Naive B cell (primary cell): ENCODE measurements at regions not wholly inside any gene's neighbourhood (a gene's known extent, or its start where the extent isn't known, plus 50 kb on each side); places are given as distances from the start of the nearest gene placed in this dataset.
A peak's percentile ranks its signal among the peaks of the same experiment; 100 is the strongest.

Experiments
- ATAC-seq, 2 donors: fragments of 150-1000 bp; cut with Tn5 transposase; 2 replicates each; pipeline ENCODE4 v1.10.0; 2021; ENCODE audit warnings: low read depth in 2 of 2, mild to moderate bottlenecking in 2 of 2, moderate library complexity in 2 of 2
- DNase-seq: peaks from one replicate; pipeline ENCODE4 v3.0.0; 2022
- H3K27ac Mint-ChIP-seq, 6 donors: one replicate each; pipeline ENCODE4 v1.8.0; 2020 to 2022; ENCODE audit warnings: mild to moderate bottlenecking in 6 of 6, mixed read lengths in 6 of 6, moderate library complexity in 5 of 6, inconsistent platforms in 2 of 6
- H3K27me3 Mint-ChIP-seq, 3 donors: one replicate each; pipeline ENCODE4 v1.8.0; 2021 to 2022; ENCODE audit warnings: mixed read lengths in 3 of 3, mild to moderate bottlenecking in 1 of 3
- H3K36me3 Mint-ChIP-seq, 2 donors: one replicate each; pipeline ENCODE4 v1.8.0; 2020 to 2022; ENCODE audit warnings: mixed read lengths in 2 of 2, inconsistent platforms in 1 of 2, mild to moderate bottlenecking in 1 of 2
- H3K4me1 Mint-ChIP-seq, 3 donors: one replicate each; pipeline ENCODE4 v1.8.0; 2020 to 2022; ENCODE audit warnings: mixed read lengths in 3 of 3, inconsistent platforms in 1 of 3, mild to moderate bottlenecking in 1 of 3, moderate library complexity in 1 of 3
- H3K4me3 Mint-ChIP-seq, 8 donors: one replicate each; pipeline ENCODE4 v1.8.0; 2020 to 2022; ENCODE audit warnings: mild to moderate bottlenecking in 8 of 8, mixed read lengths in 8 of 8, moderate library complexity in 8 of 8, inconsistent platforms in 2 of 8
- H3K9me3 Mint-ChIP-seq, 7 donors: one replicate each; pipeline ENCODE4 v1.8.0; 2020 to 2022; ENCODE audit warnings: mixed read lengths in 7 of 7, mild to moderate bottlenecking in 5 of 7, inconsistent platforms in 2 of 7, moderate library complexity in 1 of 7

DNA sequence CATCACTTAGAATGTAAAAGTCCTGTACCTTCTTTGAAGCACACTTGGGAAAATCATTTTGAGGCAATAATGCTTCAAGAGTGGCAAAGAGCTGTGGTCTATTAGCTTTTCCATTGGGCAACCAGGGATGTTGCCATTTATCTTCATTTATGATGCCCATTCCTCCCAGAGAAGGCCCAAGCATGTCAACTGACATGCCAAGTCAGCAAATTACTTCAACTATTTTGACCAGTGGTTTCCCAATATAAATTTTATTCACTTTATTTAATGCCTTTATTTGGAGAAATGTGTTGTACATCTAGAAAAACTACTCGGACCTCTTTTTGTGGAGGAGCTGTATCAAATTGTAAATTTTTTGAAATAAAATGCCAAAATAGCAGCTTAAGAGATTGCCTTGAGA lies 164.1 kb upstream of the PCSK2 start:
- Mint-ChIP-seq H3K27me3 (peaks cover 0 to 4% (median 0%) of the 10 kb centered on the region in 3 donors), H3K4me3 (no peak overlapping the region)
- no peak for DNase-seq

DNA sequence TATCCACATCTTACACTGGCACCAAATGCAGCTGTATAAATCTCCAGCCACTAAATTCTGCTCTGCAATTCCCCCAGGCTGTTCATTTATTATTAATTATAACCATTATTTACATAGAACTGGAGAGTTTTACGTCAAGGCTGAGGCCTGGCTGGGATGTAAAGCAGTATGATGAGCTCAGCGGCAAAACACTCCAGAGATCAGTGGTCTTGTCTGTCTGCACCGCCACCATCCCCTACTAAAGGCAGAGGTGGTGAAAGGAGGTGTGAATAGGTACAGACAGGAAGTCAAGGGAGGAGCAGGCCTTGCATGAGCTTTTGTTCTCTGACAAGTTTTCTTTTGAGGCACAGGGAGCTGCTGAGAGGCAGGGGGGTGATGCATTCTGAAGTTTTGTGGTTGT lies 159.9 kb upstream of the PCSK2 start:
- H3K4me1 Mint-ChIP-seq: no peaks in the 10 kb centered on the region

More for the DNA sequence above, 164.1 kb upstream of the PCSK2 start:
- no peaks in the 10 kb centered on the region for H3K4me1 Mint-ChIP-seq
- ATAC-seq: no peak
- H3K27ac Mint-ChIP-seq: no peak overlapping the region
- H3K9me3 Mint-ChIP-seq: peaks cover 3 to 10% (median 5%) of the 10 kb centered on the region in 7 donors
- no peaks in the 10 kb centered on the region for H3K36me3 Mint-ChIP-seq

DNA sequence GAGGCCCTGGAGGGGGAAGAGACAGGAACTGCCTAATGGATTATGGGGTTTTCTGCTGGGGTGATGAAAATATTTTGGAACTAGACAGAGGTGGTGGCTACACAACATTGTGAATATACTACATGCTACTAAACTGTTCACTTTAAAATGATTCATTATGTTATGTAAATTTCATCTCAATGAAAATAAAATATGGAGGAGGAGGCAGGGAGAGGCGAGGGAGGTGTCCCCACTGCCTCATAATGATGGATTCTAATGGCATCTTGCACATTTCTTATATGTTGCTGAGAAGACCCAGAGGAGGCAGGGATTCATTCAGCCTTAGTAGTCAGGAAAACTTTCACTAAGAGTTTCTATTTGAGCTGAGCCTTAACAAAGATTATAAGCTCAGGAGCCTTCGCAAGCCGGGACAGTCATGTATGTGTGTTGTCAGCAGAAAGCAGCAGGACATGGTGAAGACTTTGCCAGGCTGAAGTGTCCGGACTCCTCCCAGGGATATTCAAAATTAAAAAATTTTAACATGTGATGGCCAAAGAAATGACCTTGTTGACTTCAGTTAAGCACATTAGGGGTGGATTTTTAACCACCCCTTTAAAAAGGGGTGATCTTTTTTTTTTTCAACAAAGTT lies 158.6 kb upstream of the PCSK2 start:
- Mint-ChIP-seq H3K27me3 (no peaks in the 10 kb centered on the region), H3K4me1 (no peaks in the 10 kb centered on the region), H3K27ac (no peak overlapping the region), H3K36me3 (no peaks in the 10 kb centered on the region), H3K9me3 (peaks cover 1 to 14% (median 9%) of the 10 kb centered on the region in 7 donors), H3K4me3 (no peak overlapping the region)
- ATAC-seq: no peak
- DNase-seq: no peak

More for the DNA sequence above, 159.9 kb upstream of the PCSK2 start:
- Mint-ChIP-seq H3K9me3 (peaks cover 0 to 11% (median 7%) of the 10 kb centered on the region in 7 donors), H3K27ac (no peak overlapping the region), H3K27me3 (no peaks in the 10 kb centered on the region), H3K36me3 (no peaks in the 10 kb centered on the region), H3K4me3 (no peak overlapping the region)
- ATAC-seq (no peak), DNase-seq (no peak)

DNA sequence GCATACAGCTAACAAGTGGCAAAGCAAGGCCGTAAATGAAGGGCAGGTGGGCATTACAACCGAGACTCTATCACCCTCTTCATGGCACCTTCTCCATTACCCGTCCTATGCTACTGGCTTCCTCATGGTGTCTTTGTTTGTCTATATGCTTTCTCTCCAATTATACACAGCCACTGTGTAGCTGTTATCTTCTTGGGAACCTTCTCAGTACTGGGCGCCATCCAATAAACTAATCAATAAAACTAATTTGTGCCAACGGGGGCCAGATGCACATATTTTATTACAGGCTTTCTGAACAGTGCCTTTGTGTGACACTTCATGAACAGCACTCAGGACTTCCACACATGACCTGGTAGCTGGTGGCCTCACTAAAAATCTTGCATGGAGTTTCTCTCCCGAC lies 149.8 kb upstream of the PCSK2 start:
- ATAC-seq: no peak
- Mint-ChIP-seq H3K36me3 (no peaks in the 10 kb centered on the region), H3K4me3 (no peak overlapping the region), H3K4me1 (no peaks in the 10 kb centered on the region), H3K9me3 (peaks cover 2 to 11% (median 8%) of the 10 kb centered on the region in 7 donors), H3K27me3 (no peaks in the 10 kb centered on the region), H3K27ac (no peak overlapping the region)
- DNase-seq: no peak

DNA sequence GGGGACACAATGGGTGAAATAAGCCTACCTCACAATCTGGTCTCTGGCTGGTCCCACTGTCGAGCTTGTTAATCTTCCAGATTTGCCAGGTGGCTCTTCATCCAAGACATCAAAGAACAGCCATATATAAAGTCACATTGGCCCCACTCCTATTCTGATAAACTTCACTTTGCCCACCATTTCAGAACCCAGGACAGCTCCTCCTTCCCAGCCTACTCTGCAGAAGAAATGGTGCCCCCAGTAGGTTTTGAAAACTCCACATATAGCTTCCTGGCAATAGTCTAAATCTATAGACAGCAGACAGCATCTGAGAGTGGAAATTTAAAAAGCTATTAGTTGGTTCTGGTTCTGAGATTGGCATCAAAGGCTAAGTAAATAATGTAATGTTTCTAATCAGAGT lies 143.1 kb upstream of the PCSK2 start:
- no peaks in the 10 kb centered on the region for H3K36me3 Mint-ChIP-seq
- H3K4me1 Mint-ChIP-seq: no peaks in the 10 kb centered on the region
- peak overlapping the region in 1 of 6 donors; percentile 3 for H3K27ac Mint-ChIP-seq
- H3K9me3 Mint-ChIP-seq: peaks cover 0 to 25% (median 9%) of the 10 kb centered on the region in 7 donors
- no peaks in the 10 kb centered on the region for H3K27me3 Mint-ChIP-seq
- no peak overlapping the region for H3K4me3 Mint-ChIP-seq
- no peak for DNase-seq
- no peak for ATAC-seq

DNA sequence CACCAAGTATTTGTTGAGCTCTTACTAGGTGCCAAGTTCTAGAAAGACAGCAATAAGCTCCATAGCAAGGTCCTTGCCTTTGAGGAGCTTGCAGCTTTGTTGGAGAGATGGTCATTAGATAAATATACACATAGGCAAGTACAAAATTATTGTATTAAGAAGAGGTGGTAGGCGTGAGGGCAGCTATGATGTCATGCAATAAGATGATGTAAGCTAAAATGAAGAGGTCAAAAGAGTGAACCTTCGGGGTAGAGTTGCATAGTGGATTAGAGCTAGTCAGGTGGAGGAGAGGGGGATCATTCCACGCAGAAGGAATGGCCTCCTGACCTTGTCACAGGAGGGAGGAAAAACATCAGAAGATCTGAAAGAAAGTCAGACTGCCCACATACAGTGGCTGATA lies 141.9 kb upstream of the PCSK2 start:
- DNase-seq (no peak), ATAC-seq (no peak)
- H3K36me3 Mint-ChIP-seq: no peaks in the 10 kb centered on the region
- no peaks in the 10 kb centered on the region for H3K4me1 Mint-ChIP-seq
- no peaks in the 10 kb centered on the region for H3K27me3 Mint-ChIP-seq
- no peak overlapping the region for H3K4me3 Mint-ChIP-seq
- H3K27ac Mint-ChIP-seq: no peak overlapping the region
- peaks cover 0 to 25% (median 9%) of the 10 kb centered on the region in 7 donors for H3K9me3 Mint-ChIP-seq

DNA sequence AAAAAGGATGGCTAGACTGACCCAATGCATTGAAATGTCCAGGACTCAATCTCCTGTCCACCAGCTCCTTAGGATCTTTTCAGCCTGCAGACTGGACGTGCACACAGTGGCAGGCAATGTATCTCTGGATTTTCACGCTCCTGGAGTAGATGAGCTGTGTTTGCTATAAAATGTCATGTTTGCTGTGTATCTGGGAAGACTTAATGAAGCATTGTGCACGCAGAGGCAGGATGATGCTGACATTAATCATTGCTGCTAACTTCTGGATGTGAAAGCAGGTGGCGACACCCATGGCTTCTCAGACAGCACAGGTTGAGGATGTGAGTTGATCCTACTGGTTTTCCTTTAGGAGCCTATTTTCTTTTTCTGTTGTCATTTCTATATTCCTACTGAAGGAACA lies 133.1 kb upstream of the PCSK2 start:
- Mint-ChIP-seq H3K4me1 (no peaks in the 10 kb centered on the region), H3K4me3 (no peak overlapping the region), H3K27me3 (peaks cover 0 to 4% (median 0%) of the 10 kb centered on the region in 3 donors), H3K9me3 (peaks cover 0 to 9% (median 2%) of the 10 kb centered on the region in 7 donors), H3K36me3 (no peaks in the 10 kb centered on the region), H3K27ac (no peak overlapping the region)
- DNase-seq: no peak
- no peak for ATAC-seq

DNA sequence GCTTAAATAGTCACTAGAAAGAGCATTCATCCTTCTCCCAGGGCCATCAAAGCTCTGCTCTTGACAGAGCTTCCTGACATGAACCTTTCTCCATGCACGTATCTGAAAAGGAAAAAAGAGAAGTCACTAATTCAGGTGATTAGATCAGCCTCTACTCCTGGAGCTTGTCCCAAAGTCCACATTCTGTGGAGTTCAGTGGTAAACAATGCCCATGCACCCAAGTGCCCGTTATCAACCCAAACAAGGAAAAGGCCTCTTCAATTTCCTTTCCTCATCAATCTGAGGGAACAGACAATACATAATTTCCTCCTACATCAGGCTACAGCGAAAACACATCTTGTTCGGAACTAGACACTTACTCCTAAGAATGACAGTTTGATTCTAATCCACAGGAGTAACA lies 129.2 kb upstream of the PCSK2 start:
- H3K36me3 Mint-ChIP-seq: no peaks in the 10 kb centered on the region
- DNase-seq (no peak), ATAC-seq (no peak)
- no peaks in the 10 kb centered on the region for H3K4me1 Mint-ChIP-seq
- H3K4me3 Mint-ChIP-seq: no peak overlapping the region
- peak overlapping the region in 1 of 6 donors; percentile 44 for H3K27ac Mint-ChIP-seq
- H3K27me3 Mint-ChIP-seq: peaks cover 0 to 4% (median 0%) of the 10 kb centered on the region in 3 donors
- H3K9me3 Mint-ChIP-seq: peaks cover 0 to 10% (median 2%) of the 10 kb centered on the region in 7 donors

DNA sequence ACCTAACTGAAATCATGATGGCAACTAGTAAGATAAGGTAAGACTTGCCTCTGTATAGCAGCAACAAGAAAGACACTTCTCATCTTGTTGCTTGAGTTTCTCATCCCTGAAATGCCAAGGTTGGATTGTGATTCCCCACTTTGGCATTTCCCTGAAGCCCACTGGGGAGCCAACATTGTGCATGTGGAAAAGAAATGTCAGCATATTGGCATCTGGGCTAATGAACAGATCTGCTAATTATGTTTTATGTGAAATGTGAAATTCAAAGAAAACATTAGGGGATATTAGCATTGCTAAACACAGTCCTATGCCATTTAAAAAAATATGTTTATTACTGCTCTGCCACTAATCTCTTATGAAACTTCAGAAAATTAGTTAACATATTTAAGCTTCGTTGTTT lies 126.3 kb upstream of the PCSK2 start:
- DNase-seq (no peak), ATAC-seq (no peak)
- H3K27ac Mint-ChIP-seq: no peak overlapping the region
- H3K36me3 Mint-ChIP-seq: no peaks in the 10 kb centered on the region
- H3K4me1 Mint-ChIP-seq: no peaks in the 10 kb centered on the region
- no peak overlapping the region for H3K4me3 Mint-ChIP-seq
- H3K9me3 Mint-ChIP-seq: peaks cover 0 to 10% (median 2%) of the 10 kb centered on the region in 7 donors
- peaks cover 0 to 4% (median 0%) of the 10 kb centered on the region in 3 donors for H3K27me3 Mint-ChIP-seq

DNA sequence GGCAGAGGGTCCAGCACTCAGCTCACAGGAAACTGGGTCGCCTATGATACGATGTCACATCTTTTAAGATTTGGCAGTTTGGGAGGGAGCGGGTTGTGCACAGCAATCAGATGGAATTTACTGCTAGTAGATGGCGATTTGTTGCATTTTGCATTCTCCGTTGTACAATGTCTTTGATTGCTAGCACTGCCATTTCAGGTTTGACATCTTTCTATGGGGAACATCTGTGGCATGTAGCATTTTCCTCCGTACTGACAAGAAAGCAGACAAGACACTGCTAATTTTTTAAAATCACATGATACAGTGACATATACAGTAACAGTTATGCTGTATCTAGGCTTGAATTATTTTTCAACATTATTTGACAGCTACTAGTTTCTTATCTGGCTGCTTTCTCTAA lies 119.7 kb upstream of the PCSK2 start:
- Mint-ChIP-seq H3K4me1 (no peaks in the 10 kb centered on the region), H3K36me3 (no peaks in the 10 kb centered on the region), H3K27ac (no peak overlapping the region), H3K4me3 (no peak overlapping the region), H3K9me3 (peaks cover 0 to 9% (median 3%) of the 10 kb centered on the region in 7 donors), H3K27me3 (no peaks in the 10 kb centered on the region)
- no peak for ATAC-seq
- no peak for DNase-seq

DNA sequence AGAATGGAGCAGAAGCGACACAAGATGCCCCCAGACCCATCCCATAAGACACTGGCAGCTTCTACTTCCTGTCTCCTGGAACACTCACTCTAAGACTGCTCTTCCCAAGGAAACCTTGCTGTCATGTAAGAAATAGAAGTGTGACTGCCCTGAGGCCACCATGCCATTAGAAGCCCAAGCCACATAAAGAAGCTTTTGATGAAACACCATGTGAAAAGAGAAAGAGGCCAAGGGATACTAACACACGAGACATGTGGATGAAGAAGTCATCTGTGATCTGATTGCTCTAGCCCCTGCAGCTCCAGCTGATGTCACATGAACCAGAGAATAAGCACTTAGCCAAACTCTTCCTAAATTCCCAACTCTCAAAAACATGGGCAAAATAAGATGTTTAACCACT lies 117.9 kb upstream of the PCSK2 start:
- no peaks in the 10 kb centered on the region for H3K27me3 Mint-ChIP-seq
- ATAC-seq (no peak), DNase-seq (no peak)
- H3K36me3 Mint-ChIP-seq: no peaks in the 10 kb centered on the region
- H3K4me3 Mint-ChIP-seq: no peak overlapping the region
- H3K4me1 Mint-ChIP-seq: no peaks in the 10 kb centered on the region
- H3K27ac Mint-ChIP-seq: no peak overlapping the region
- H3K9me3 Mint-ChIP-seq: peaks cover 0 to 9% (median 3%) of the 10 kb centered on the region in 7 donors

DNA sequence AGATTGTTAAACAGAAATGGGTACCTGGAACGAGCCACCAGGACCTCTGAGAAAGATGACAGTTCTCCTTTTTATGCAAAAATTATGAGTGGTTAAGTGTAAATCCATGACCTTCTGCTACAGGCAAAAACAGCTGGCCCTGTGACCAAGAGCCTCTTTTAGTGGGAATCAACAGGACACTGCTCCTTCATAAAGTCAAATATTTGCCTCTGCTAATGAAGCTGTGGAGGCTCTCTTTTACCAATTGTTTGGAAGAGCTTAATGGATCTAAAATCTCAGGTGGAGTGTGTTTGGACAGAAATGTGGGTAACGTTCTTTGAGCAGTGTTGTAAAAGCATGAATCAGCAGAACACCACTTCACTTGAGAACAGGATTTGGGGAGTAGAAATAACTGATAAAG lies 117.5 kb upstream of the PCSK2 start:
- H3K27me3 Mint-ChIP-seq: no peaks in the 10 kb centered on the region
- no peaks in the 10 kb centered on the region for H3K36me3 Mint-ChIP-seq
- ATAC-seq (no peak), DNase-seq (no peak)
- no peak overlapping the region for H3K27ac Mint-ChIP-seq
- no peak overlapping the region for H3K4me3 Mint-ChIP-seq
- H3K4me1 Mint-ChIP-seq: no peaks in the 10 kb centered on the region
- peaks cover 0 to 10% (median 3%) of the 10 kb centered on the region in 7 donors for H3K9me3 Mint-ChIP-seq

DNA sequence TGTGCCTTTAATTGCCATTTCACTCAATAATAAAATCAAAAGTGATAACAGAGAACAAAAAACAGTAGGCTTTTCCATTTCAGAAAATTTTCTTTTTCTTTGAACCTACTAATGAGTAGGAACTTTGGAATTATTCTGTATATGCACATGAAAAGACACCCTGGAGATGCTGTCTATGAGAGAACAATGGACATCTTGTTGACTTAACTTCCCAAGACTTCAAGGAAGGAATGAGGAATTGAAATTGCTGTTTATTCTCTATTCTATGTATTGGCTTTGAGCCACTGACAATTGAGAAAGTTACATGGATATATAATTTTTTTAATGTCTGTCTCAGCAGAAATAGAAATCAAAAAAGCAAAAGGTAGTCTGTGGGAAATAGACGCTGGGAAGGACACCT lies 98.6 kb upstream of the PCSK2 start:
- ATAC-seq: no peak
- Mint-ChIP-seq H3K27me3 (no peaks in the 10 kb centered on the region), H3K4me1 (no peaks in the 10 kb centered on the region), H3K36me3 (no peaks in the 10 kb centered on the region), H3K9me3 (peaks cover 0 to 3% (median 0%) of the 10 kb centered on the region in 7 donors), H3K4me3 (no peak overlapping the region), H3K27ac (no peak overlapping the region)
- DNase-seq: no peak

DNA sequence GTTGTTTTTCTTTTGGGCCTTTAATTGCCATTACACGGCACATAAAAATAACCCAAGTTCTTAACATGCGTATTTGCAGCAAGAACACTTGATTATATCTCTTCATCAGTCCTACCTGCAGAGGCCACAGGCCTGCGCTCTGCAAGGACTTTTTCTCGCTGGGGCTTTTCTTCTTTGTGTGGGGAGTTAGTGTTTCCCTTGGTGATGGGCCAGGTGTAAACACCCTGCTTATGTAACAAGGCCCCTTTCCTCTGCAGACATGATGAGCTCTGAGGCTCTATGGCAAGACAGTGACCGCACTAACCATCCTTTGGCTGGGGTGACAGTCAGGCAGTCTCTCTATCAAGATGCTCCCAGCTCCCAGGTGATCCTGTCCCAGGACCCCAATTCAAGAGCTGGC lies 97.8 kb upstream of the PCSK2 start:
- no peaks in the 10 kb centered on the region for H3K36me3 Mint-ChIP-seq
- H3K27me3 Mint-ChIP-seq: no peaks in the 10 kb centered on the region
- H3K4me3 Mint-ChIP-seq: no peak overlapping the region
- H3K9me3 Mint-ChIP-seq: peaks cover 0 to 3% (median 0%) of the 10 kb centered on the region in 7 donors
- DNase-seq (no peak), ATAC-seq (no peak)
- H3K27ac Mint-ChIP-seq: no peak overlapping the region
- no peaks in the 10 kb centered on the region for H3K4me1 Mint-ChIP-seq

DNA sequence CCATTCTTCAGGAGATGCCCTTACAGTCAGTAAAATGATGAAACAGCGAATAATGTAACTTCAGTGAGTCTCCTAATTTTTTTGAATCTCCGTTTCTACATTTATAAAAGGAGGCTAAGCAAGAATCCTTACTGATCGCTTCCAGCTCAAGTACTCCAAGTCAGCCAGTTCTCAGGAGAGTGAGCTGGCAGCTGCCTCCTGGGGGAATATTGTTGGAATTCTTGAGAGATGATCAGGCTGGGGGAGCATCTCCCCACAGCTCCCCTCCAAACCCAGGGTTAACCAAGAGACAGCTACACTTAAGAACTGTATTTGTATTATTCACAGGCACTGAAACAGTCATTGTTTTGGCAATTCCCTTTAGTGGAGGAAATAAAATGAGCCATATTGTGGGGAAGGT lies 89.1 kb upstream of the PCSK2 start:
- H3K27me3 Mint-ChIP-seq: no peaks in the 10 kb centered on the region
- no peak for ATAC-seq

More for the DNA sequence above, 89.1 kb upstream of the PCSK2 start:
- Mint-ChIP-seq H3K4me3 (no peak overlapping the region), H3K4me1 (no peaks in the 10 kb centered on the region), H3K36me3 (no peaks in the 10 kb centered on the region), H3K27ac (no peak overlapping the region), H3K9me3 (peaks cover 0 to 8% (median 0%) of the 10 kb centered on the region in 7 donors)
- no peak for DNase-seq
